WI38 (cell line): ENCODE measurements at regions not wholly inside any gene's neighbourhood (a gene's known extent, or its start where the extent isn't known, plus 50 kb on each side); places are given as distances from the start of the nearest gene placed in this dataset.

Experiments
- H3K4me3 ChIP-seq: 2 replicates; pipeline ENCODE4 v1.5.1; 2011; ENCODE audit warnings: low read depth, mild to moderate bottlenecking, control low read depth, low read length
- CTCF ChIP-seq: IDR thresholded peaks from 2 replicates; pipeline ENCODE4 v1.5.1; 2012; ENCODE audit warnings: low read depth, mild to moderate bottlenecking, control low read depth, low read length

- no peak overlapping the region for H3K4me3 ChIP-seq
- TF ChIP-seq CTCF: no peak
Observed at GRCh38 chr9:107951511-107951910, 461.9 kb upstream of the KLF4 start.

GRCh38 chr9:107949061-107949460, 459.5 kb upstream of the KLF4 start:
- no peak overlapping the region for H3K4me3 ChIP-seq
- no peak for TF ChIP-seq CTCF

- H3K4me3 ChIP-seq: no peak overlapping the region
- TF ChIP-seq CTCF: no peak
Observed at GRCh38 chr9:107948601-107949000, 459.0 kb upstream of the KLF4 start.

GRCh38 chr9:107948086-107948485, 458.5 kb upstream of the KLF4 start:
- TF ChIP-seq CTCF: no peak
- H3K4me3 ChIP-seq: no peak overlapping the region

- no peak for TF ChIP-seq CTCF
- H3K4me3 ChIP-seq: no peak overlapping the region
Observed at GRCh38 chr9:107946364-107947141, 457.0 kb upstream of the KLF4 start.

GRCh38 chr9:107945961-107946360, 456.4 kb upstream of the KLF4 start:
- no peak for TF ChIP-seq CTCF
- H3K4me3 ChIP-seq: no peak overlapping the region

- TF ChIP-seq CTCF: no peak
- H3K4me3 ChIP-seq: no peak overlapping the region
Observed at GRCh38 chr9:107945493-107945892, 455.9 kb upstream of the KLF4 start.
